ENCODE measurements at regions not wholly inside any gene's neighbourhood (a gene's known extent, or its start where the extent isn't known, plus 50 kb on each side); places are given as distances from the start of the nearest gene placed in this dataset.

DNA sequence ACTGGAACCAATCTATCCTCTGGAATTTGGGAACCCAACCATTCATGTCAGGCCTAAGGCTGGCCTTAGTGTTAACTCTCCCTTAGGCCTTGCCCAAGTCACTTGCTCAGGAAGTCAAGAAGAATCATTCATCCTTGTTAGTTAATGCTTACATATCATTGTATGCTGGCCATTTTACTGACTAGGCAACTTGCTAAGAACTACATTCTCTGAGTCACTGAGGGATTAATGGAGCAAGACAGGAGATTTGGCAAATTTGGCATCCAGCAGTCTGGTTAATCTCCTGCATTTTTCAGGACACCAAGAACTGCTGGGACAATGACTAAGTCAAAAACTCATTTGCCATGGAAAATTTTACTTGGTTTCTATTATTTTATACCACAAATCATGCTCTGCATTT lies 115.8 kb upstream of the DDIT4L start:
- TF ChIP-seq, protein P1, sequence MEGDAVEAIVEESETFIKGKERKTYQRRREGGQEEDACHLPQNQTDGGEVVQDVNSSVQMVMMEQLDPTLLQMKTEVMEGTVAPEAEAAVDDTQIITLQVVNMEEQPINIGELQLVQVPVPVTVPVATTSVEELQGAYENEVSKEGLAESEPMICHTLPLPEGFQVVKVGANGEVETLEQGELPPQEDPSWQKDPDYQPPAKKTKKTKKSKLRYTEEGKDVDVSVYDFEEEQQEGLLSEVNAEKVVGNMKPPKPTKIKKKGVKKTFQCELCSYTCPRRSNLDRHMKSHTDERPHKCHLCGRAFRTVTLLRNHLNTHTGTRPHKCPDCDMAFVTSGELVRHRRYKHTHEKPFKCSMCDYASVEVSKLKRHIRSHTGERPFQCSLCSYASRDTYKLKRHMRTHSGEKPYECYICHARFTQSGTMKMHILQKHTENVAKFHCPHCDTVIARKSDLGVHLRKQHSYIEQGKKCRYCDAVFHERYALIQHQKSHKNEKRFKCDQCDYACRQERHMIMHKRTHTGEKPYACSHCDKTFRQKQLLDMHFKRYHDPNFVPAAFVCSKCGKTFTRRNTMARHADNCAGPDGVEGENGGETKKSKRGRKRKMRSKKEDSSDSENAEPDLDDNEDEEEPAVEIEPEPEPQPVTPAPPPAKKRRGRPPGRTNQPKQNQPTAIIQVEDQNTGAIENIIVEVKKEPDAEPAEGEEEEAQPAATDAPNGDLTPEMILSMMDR (IDR thresholded peaks at IDR 0.05; ENCODE audit: borderline replicate concordance, extremely low read depth, low read length, poor library complexity, severe bottlenecking): no peak
- no peak for TF ChIP-seq EZH2 (IDR thresholded peaks at IDR 0.05; ENCODE audit: borderline replicate concordance, low read depth, low read length, severe bottlenecking)
